Activated CD4-positive, alpha-beta T cell treated with anti-CD3 and anti-CD28 coated beads, Interleukin-2, Interleukin-6, amounts not matched to agents 100 ng/mL and 50 ng/mL, durations not matched to agents 16 hours and 8 hours (primary cell): ENCODE measurements at regions not wholly inside any gene's neighbourhood (a gene's known extent, or its start where the extent isn't known, plus 50 kb on each side); places are given as distances from the start of the nearest gene placed in this dataset.

ENCODE experiments used
- DNase-seq: peaks from one replicate; pipeline ENCODE4 v3.0.0-alpha.2; 2020

DNA sequence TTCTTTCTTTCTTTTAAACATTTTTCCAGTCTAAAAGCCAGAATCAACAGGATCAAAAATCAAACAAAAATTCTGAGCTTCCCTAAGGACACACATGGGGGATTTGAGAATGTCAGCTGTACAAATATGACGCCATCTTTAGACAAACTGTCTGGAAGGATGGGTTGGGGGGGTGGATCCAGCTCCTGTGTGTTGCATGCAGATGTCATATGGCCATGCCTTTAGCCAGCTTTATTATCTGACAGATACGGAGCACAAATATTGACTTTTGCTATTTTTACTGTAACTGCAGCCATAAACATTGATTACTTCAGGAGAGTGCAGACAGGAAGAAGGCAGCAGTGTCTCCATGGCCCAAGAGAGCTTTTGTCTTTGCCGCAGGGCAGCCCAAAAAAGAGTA lies 279.4 kb upstream of the ELAC2 start:
- DNase-seq: no peak

DNA sequence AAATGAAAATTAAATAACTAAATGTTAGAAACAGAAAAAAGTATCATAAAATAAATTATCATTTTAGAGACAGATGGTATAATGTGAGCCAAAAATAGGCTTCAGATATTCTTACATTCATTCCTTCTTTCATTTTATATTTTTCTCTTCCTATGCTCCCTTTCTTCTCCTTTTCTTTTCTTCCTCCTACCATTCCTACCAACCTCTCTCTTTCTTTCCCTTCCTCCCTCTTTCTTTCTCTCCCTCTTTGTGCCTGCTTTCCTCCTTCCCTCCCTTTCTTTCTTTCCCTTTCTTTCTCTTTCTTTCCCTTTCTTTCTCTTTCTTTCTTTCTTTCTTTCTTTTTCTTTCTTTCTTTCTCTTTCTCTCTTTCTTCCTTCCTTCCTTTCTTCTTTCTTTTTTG lies 275.6 kb upstream of the ELAC2 start:
- no peak for DNase-seq

DNA sequence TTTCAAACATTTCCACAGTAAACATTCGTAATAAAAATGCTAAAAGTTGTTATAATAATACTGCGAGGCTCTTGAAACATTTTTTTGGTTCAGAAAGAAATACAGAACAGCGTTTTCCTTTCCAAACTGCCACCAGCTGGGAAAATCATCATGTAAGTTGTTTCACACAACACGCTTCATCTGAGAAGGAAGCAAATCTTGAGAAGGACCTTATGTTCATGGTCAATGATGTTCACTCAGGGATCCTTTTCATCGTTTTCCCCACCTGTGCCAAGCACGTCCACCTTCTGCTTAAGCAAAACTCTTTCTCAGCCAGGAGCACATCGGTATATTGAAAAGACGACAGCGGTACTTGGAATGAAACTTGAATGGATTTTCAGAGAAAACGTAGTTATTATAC lies 274.5 kb upstream of the ELAC2 start:
- DNase-seq: no peak

DNA sequence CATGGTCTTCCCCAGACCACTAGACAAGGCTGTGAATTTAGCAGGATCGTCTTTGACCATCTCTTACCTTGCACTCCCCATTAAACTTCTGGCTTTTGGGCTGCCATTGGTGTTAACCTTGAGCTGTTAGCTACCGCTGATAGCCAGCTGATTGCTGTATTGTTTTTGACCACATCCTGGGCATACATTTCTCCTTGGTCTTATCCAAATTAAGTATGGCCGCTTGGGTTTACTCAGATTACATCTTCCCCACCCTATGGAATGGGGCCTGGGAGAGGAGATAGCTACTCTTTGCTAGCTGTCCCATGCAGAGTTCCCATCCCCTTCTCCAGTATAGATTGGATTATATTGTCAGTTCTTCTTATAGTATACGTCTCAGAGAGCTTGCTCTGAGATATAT lies 270.4 kb upstream of the ELAC2 start:
- DNase-seq: no peak

DNA sequence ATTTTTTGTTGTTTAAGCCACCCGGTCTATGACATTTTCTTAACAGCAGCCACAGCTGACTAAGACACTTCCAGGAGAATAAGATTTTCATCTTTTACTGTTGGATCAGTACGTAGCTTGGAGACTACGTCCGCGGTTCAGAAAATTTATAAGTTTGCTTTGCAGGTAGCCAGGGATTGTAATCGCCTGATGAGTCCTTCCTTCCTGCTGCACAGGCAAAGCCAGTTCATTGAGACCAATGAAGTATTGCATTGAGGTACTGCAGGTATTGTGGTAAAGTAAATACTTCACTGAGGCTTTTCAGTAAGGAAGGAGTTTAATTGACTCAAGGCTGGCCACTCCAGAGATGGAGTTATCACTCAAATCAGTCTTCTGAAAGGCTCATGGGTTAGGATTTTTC lies 269.4 kb upstream of the ELAC2 start:
- no peak for DNase-seq

DNA sequence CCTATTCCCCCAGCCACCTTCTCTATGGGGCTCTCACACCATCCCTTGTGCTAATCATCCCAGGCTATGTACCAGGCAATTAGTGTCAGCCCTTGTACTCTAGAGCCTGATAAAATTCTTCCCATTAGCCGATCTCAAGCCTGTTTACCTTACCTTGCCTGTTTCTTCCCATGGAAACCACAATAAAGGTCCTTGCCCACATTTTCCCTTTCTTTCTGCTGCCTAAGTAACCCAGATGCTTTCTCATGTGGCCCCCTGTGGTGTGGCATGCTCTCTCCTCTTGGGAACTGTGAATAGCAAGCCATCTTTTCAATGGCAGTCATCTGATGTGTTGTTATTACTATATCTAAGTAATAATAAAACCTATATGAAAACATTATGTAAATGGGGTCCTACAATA lies 265.8 kb upstream of the ELAC2 start:
- DNase-seq: no peak

DNA sequence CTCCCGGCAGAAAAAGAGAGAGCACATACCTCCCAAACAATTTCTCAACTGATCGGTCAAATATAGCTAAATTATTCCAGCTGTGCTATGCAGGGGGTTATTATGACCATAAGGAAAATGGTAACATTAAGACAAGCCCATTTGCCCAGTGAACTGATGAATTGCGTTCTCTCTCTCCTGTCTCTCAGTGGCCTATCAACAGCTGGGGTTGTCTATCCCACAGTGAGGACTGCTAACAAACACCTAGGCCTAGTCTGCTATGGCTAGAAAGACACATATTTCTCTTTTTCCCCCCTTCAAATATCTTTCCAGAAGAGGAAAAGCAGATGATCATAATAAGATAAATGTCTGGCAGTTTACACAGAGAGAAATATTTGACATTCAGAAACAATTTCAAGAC lies 263.8 kb upstream of the ELAC2 start:
- DNase-seq: no peak

DNA sequence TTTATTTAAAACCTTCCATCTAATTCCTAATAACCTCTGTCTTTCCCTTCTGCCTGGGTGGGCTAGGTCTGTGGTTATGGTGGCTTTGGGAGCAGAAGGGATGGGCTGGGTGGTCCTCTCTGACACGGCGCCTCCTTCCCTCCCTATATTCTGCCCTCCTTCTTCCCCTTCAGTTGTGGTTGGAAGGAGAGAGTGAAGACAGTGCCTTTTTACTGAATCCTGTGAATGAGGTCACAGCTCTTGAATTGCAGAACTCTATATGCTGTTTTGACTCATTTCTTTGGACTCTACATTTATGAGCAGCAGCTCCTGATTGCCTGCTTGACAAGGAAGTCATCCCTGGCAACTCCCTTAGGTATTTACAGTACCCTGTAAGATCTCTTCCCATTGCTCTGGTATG lies 256.0 kb upstream of the ELAC2 start:
- no peak for DNase-seq

DNA sequence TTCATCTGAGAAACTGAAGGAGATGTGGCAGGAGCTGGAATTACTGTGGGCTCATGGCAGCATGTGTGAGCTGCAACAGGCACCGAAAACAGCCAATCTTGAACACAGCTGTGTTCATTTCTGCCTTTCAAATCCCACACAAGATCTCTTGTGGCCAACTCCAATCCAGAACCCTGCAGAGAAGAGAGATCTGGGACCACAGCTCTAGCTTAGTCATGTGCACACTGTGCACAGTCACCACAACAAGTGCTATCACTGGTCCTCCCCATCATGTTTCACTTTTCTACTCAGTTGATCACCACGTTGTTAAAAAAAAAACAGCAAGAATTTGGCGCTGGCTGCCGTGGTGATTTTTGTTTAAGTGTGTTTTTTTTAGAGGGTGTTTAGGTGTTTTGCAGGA lies 254.5 kb upstream of the ELAC2 start:
- DNase-seq: no peak

DNA sequence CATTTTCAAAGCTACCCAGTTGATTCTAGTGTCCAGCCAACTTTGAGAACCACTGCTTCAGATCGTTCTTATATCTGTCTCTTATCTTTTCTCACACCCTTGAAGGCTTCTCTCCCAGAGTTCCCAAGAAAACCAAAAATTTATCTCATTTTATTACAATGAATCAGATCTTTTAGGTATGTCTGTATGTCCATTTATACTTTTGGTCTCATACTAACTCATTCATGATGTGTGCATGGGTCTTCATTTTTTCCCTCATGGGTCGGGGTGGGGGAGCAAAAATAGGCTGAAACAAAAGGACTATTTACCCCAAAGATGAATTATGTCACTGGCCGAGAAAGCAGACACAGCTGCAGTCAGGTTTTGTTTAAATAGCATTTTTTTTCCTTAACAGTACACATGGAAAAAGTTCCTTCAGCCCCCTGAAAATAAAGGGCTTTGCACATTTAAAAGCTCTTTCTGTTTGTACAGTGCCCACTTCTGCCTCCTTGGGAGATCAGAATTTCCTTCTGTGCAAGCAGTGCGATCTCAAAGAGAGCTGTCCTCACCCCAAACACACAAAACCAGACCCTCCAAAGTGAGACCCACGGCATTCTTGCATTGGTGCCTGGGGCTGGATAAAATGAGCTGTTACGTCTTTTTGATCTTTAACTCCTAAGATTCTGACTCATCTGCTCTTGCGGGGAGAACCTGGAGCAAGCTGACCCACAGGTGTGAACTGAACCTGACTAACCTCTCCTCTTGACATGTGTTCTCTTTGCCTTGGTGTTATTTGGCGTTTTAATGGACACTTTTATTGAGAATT lies 251.2 kb upstream of the ELAC2 start:
- no peak for DNase-seq

DNA sequence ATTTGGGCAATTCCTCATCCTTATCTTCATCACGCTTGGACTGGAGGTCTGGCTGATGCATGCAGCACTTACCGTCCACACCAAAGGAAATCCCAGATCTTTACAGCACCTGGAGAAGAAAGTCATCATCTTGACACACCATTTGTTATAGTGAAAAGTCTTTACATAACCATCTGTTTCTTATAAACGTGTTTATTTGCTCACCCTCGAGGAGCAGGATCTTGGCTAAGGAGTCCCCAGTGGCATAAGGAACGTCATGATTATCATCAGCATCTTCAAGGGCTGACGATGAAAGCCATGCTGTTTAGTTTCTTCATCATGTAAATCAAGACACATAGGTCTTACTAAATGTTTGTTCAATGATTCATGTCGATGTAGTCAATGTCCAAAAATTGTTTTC lies 248.8 kb upstream of the ELAC2 start:
- no peak for DNase-seq

DNA sequence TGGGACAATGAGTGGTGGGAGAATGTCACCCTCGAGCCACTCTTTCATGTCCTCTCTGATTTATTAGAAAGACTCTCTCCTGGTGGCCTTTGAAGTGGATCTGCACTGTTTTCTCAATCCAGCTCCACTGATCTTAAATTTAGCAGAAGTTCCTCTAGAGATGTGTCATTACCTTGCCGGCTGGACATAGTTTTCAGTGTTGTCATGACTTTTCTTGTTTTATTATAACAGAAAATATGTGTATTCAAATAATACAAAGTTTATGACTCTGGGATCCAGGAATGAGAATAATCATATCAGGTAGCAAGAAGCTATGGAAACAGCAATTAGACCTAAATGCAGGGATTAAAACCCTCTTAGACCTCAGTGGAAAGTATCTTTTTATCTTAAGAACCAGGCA lies 247.5 kb upstream of the ELAC2 start:
- DNase-seq: no peak

DNA sequence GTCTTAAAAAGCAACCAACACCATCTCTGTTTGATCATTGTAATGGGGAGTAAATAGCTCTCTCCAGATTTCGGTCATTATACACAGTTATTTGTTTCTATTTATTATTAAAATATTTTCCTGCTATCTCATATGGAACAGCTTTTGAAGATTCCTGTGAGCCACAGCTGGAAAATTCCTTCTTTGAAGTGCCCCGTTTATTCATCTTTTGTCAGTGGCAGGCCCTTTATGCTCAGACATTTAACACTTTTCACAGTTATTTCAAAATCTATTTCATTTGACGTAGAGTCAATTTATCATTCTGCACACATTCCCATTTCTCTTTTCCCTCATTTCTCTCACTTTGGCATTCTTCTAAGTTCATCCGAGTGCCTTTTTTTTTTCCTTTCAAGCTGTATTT lies 245.9 kb upstream of the ELAC2 start:
- DNase-seq: no peak

DNA sequence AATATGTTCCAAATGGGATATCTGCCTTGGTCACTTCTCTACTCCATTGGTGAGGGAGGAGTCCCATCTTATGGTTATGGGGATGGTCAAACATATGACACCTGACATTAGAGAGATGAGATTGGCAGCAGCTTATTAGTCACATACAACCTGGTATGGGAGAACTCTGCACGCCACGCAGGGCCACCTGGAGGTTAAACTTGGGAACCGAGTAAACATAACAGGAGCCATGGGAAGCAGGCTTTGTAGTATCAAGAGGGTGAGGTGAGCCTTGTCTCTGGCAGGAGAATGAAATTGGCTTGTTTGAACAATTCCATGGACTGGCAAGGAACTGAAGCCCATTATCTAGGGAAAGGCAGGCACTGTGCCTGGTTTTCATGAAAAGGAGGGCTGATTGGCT lies 238.7 kb upstream of the ELAC2 start:
- DNase-seq: no peak

DNA sequence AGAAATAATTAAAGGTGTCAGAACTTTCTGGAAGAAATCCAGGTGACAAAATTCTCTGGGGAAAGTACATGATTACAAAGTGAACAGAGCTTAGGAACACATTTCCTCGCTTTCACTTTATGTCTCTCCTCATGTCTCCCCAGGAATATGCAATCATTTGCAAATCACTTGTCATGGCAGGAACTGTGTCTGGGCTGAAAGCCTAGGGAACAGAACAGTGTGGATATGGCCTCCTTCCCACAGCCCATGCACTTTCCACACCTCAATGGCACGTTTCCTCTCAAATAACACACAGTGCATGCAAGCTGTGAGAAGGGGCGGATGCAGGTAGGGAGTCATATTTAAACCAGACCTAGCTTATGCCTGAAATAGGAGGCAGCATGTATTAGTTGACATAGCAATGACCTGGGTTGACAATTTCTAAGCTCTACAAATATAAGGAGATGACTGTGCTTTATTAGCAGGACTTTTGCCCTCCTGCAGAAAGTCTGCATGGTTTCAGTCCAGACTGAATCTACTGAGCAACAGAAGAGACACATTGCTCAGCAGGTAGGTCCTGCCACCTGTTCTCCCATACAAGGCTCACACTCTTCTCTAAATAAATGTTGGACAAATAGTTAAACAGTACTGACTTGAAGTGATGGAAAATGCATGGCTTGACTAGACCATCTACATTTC lies 236.0 kb upstream of the ELAC2 start:
- no peak for DNase-seq

DNA sequence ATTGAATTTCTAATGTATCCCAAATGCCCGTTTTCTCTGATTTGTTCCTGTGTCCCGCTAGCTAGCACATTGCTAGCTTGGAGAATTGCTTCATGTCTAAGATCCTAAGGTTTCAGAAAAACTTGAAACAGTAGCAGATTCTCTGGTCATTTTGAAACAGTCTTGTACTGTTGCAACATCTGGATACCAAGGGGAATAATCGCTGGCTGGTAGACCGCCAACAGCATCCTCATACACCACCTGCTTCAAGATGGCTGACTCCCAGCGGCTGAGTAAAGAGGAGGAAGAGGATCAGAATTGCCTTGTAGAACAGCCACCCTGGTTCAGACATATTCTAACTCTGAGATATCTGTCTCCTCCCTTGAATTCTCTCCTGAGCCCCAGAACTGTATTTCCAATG lies 226.7 kb upstream of the ELAC2 start:
- DNase-seq: no peak

DNA sequence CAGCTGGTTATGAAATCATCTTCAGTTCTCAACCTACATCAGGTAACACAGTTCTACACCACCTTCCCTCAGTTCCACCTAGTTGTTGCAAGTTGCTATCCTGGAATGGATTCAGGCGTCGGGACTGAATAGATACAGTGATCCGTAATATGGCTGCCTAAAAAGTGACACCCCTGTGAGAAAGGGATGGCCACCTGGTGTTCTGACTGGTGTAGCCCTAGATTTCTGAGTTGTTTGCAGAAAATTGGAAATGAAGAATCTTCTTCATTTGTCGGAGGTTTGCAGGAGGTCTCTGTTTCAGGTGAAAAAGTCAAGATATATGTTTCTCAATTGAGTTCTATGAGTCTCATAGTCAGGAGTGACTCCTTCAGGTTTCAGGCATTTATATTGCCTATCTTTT lies 225.8 kb upstream of the ELAC2 start:
- no peak for DNase-seq

DNA sequence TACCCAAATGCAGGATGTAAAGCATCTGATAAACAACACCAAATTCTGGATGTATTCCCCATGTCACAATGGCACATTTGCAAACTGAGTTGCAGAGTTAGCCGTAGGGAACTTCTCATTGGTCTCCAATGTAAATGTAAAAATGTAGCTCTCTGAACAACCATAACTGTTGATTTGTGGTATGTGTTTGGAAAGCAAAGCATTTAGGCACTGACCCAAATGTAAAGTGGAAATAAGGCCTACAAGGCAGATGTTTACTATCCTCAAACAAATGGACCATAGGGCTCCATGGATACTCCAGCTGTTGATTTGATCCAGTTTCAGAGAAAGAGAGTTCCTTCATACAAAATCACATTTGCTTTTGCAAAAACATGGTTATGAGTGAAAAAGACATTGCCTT lies 223.0 kb upstream of the ELAC2 start:
- DNase-seq: no peak

DNA sequence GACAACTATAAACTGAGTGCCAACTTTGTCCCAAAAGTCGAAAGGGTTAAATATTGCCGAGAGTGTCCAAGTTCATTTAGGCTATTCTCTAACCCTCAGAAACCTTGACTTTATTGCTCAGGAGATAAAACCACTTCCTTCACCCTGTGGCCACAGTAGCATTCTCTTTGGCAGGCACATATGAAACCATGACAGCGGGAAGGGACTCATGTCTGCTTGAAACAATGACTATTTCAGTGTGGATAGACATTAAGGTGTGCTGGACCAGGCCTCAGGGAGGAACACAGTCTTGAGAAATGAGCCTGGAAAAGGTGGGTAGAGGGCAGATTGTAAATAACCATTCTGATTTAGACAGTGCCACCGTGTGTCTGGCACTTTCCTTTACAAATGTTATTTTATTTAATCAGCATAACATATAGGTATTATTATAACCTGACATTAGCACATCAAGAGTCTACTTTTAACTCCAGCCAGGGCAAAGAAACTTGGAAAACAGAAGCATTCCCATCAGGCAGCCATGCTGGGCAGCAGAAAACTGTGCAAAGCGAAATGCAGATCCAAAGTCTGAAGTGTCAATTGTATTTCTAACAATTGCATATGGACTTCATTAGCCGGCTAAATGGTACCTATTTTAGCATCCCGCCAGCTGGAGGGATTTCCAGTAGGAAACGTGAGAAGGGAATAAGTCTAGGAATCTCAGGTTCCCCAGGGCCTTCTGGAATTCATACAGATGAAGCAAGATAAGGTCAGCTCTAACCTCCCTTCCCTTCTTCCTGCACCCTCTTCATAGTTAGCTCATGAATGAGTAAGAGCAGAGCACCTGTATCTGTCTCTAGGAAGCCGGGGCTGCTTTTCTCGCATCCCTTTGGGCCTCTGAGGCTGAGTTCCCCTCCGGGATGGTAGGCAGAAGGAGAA lies 212.8 kb upstream of the ELAC2 start:
- no peak for DNase-seq

DNA sequence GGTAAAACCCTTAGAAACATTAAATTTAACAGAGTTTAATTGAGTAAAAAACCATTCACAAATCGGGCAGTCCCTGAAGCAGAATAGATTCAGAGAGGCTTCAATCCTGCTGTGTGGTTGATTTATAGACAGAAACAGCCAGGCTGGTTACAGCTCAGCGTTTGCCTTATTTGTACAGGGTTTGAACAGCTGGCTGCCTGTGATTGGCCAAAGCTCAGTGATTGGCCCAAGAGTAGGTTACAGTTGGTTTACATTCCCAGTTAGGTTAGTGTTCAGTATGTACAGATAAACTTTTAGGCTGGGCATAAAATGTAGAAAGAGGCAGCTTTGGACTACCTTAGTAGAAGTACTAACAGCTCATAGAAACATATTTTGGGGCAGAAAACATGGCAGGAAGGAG lies 210.4 kb upstream of the ELAC2 start:
- DNase-seq: no peak

DNA sequence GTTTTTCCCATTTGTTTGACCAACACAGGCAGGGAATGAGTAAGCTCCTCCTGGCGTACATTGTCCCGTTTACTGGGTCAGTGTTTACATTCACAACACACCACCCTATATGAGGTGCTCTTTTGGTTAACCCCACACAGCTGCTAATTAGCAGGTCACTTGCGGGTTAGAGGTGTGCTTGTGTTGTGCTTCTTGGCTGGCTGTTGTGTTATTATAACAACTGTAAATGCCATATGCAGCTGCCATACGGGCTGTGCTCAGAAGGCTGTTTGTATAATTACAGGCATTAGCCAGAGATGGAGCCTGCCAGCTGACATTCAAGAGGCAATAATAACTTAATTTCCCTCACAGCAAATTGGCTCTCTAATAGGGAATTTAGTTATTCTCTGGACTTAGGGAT lies 205.1 kb upstream of the ELAC2 start:
- no peak for DNase-seq

DNA sequence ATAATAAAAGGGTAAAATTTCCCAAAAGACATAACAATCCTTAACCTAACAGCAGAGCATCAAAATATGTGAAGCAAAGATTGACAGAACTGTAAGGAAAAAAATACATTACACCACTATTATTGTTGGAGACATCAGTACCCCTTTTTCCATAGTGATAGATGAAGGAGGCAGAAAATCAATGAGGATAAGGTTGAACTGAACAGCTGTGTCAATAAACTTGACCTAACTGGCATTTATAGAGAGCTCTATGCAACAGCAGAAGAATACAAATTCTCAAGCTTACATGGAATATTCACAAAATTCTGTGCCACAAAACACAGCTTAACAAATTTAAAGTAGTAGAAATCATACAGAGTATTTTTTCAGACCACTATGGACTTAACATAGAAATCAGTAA lies 195.0 kb upstream of the ELAC2 start:
- no peak for DNase-seq

DNA sequence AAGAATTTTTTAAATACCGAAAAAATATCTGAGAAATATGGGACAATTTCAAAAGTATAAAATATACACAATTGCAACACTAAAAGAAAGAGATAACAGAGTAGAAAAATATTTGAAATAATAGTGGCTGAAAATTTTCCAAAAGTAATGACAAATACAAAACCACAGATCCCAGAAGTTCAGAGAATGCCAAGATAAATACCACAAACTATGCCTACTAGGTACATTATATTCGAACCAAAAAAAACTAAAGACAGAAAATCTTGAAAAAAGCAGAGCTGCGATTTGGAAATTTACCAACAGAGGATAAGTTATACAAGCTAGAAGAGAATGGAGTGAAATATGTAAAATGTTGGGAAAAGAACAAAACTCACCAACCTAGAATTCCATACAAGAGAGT lies 191.3 kb upstream of the ELAC2 start:
- DNase-seq: no peak
